ENCODE measurements at regions not wholly inside any gene's neighbourhood (a gene's known extent, or its start where the extent isn't known, plus 50 kb on each side); places are given as distances from the start of the nearest gene placed in this dataset.

- ChIA-PET POLR2A (no interaction called here), CTCF (no interaction called here)
- ATAC-seq (no peak), DNase-seq (ENCODE audit: low read depth, low spot score) (no peak)
- Histone ChIP-seq H3K36me3 (ENCODE audit: control insufficient read depth, insufficient read depth, low read length) (no peaks in the 10 kb centered on the region), H3K9me3 (ENCODE audit: control insufficient read depth, insufficient read depth, low read depth, low read length) (no peaks in the 10 kb centered on the region), H3K4me3 (ENCODE audit: low read depth in 2 of 2, low read length in 2 of 2) (no peak overlapping the region), H3K4me1 (ENCODE audit: control insufficient read depth, insufficient read depth, low read length) (no peaks in the 10 kb centered on the region), H3K27ac (ENCODE audit: low read length) (no peak overlapping the region), H3K27me3 (ENCODE audit: control insufficient read depth, insufficient read depth, low read length) (no peaks in the 10 kb centered on the region)
- TF ChIP-seq REST (IDR thresholded peaks at IDR 0.05; ENCODE audit: insufficient read depth in 1 of 2, low read depth in 2 of 2, low read length in 1 of 2) (no peak), SIN3A (IDR thresholded peaks at IDR 0.05; ENCODE audit: borderline replicate concordance, insufficient read depth, low read depth, low read length) (no peak), TCF7L2 (IDR thresholded peaks at IDR 0.05; ENCODE audit: low read depth, low read length) (no peak), CTCF (IDR thresholded peaks at IDR 0.05) (no peak), POLR2AphosphoS5 (IDR thresholded peaks at IDR 0.05; ENCODE audit: low read depth, low read length) (no peak)
- BruUV-seq (replicated peaks): no TSS peak
- in situ Hi-C loops (cut with HindIII; ENCODE audit: low pct_unique_long_range_greater_than_20kb, low sequenced_read_pairs): no loop called here
- intact Hi-C loops (cut with micrococcal nuclease; ENCODE audit: unreplicated experiment): no loop called here
These were observed 303.4 kb upstream of the C1orf174 start for GRCh38 chr1:4203501-4203900.

GRCh38 chr1:4207183-4207582 is 307.1 kb upstream of the C1orf174 start:
- no peak for TF ChIP-seq REST (IDR thresholded peaks at IDR 0.05; ENCODE audit: insufficient read depth in 1 of 2, low read depth in 2 of 2, low read length in 1 of 2)
- no peak for TF ChIP-seq SIN3A (IDR thresholded peaks at IDR 0.05; ENCODE audit: borderline replicate concordance, insufficient read depth, low read depth, low read length)
- TF ChIP-seq CTCF (IDR thresholded peaks at IDR 0.05): no peak
- TF ChIP-seq TCF7L2 (IDR thresholded peaks at IDR 0.05; ENCODE audit: low read depth, low read length): no peak
- no peak for TF ChIP-seq POLR2AphosphoS5 (IDR thresholded peaks at IDR 0.05; ENCODE audit: low read depth, low read length)
- Histone ChIP-seq H3K27ac (ENCODE audit: low read length) (no peak overlapping the region), H3K4me1 (ENCODE audit: control insufficient read depth, insufficient read depth, low read length) (no peaks in the 10 kb centered on the region), H3K27me3 (ENCODE audit: control insufficient read depth, insufficient read depth, low read length) (no peaks in the 10 kb centered on the region), H3K9me3 (ENCODE audit: control insufficient read depth, insufficient read depth, low read depth, low read length) (no peaks in the 10 kb centered on the region), H3K36me3 (ENCODE audit: control insufficient read depth, insufficient read depth, low read length) (no peaks in the 10 kb centered on the region), H3K4me3 (ENCODE audit: low read depth in 2 of 2, low read length in 2 of 2) (no peak overlapping the region)
- ATAC-seq (no peak), DNase-seq (ENCODE audit: low read depth, low spot score) (no peak)
- CTCF ChIA-PET: no interaction called here
- in situ Hi-C loops (cut with HindIII; ENCODE audit: low pct_unique_long_range_greater_than_20kb, low sequenced_read_pairs): no loop called here
- BruUV-seq (replicated peaks): no TSS peak
- intact Hi-C loops (cut with micrococcal nuclease; ENCODE audit: unreplicated experiment): no loop called here
- POLR2A ChIA-PET: no interaction called here

Measured in Panc1 (cell line).